KMS-11 (cell line): ENCODE measurements at regions not wholly inside any gene's neighbourhood (a gene's known extent, or its start where the extent isn't known, plus 50 kb on each side); places are given as distances from the start of the nearest gene placed in this dataset.

Experiments
- H2AFZ ChIP-seq: fragments of 200-600 bp; sonication (generic); 2 replicates; pipeline ENCODE4 v1.6.1; 2016; ENCODE audit warnings: antibody characterized with exemption, mixed run types, low read depth
- H3K27ac ChIP-seq: fragments of 200-600 bp; sonication (generic); 2 replicates; pipeline ENCODE4 v1.6.1; 2016; ENCODE audit warnings: mild to moderate bottlenecking, mixed run types
- H3K27me3 ChIP-seq: fragments of 200-600 bp; sonication (generic); 2 replicates; pipeline ENCODE4 v1.6.1; 2017; ENCODE audit warnings: mild to moderate bottlenecking, low read depth, mixed run types, moderate library complexity; ENCODE audit not compliant: insufficient read depth
- H3K36me3 ChIP-seq: fragments of 200-600 bp; sonication (generic); 2 replicates; pipeline ENCODE4 v1.6.1; 2017; ENCODE audit warnings: mild to moderate bottlenecking, mixed run types; ENCODE audit not compliant: insufficient read depth
- H3K4me1 ChIP-seq: fragments of 200-600 bp; sonication (generic); 2 replicates; pipeline ENCODE4 v1.6.1; 2016; ENCODE audit warnings: mild to moderate bottlenecking, low read depth, mixed run types; ENCODE audit not compliant: poor library complexity, severe bottlenecking
- H3K4me2 ChIP-seq: fragments of 200-600 bp; sonication (generic); 2 replicates; pipeline ENCODE4 v1.7.0; 2016; ENCODE audit warnings: mild to moderate bottlenecking, mixed run types
- H3K4me3 ChIP-seq: fragments of 200-600 bp; sonication (generic); IDR thresholded peaks from 2 replicates; pipeline ENCODE4 v1.6.1; 2017; ENCODE audit warnings: low read depth, low read length, mixed read lengths; ENCODE audit not compliant: insufficient read depth
- H3K79me2 ChIP-seq: fragments of 200-600 bp; sonication (generic); 2 replicates; pipeline ENCODE4 v1.6.1; 2016; ENCODE audit warnings: low read depth, mixed run types; ENCODE audit not compliant: insufficient read depth
- H3K9ac ChIP-seq: fragments of 200-600 bp; sonication (generic); 2 replicates; pipeline ENCODE4 v1.6.1; 2016; ENCODE audit warnings: mild to moderate bottlenecking, mixed run types
- H4K20me1 ChIP-seq: fragments of 200-600 bp; sonication (generic); 2 replicates; pipeline ENCODE4 v1.6.1; 2016; ENCODE audit warnings: mild to moderate bottlenecking, mixed run types; ENCODE audit not compliant: insufficient read depth
- TF ChIP-seq, protein P1 (sequence below): fragments of 200-600 bp; sonication (generic); conservative IDR thresholded peaks from 2 replicates; pipeline ENCODE4 v1.6.1; 2017; ENCODE audit warnings: low read depth, mild to moderate bottlenecking, antibody characterized with exemption, low read length, moderate library complexity, mixed read lengths

DNA sequence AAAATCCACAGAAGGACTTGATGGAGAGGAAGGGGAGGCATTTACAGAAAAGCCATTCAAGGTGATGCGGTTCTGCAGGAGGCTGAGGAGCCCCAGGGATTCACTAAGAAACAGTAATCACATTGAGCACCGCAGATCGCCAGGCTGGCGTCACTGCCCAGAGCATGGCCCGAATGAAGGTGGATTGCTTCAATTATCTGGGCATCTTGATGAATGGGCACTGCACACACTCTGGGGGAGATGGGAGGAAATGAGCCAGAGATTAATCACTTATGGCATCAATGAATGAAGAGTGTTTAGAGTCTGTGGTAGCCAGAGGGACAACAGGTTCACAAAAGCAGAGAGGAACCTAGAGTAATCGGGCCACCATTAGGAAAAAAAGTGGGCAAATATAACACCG lies 292.1 kb downstream of the ZEB1 start:
- Histone ChIP-seq H3K4me2 (no peak overlapping the region), H3K79me2 (no peaks in the 10 kb centered on the region)

DNA sequence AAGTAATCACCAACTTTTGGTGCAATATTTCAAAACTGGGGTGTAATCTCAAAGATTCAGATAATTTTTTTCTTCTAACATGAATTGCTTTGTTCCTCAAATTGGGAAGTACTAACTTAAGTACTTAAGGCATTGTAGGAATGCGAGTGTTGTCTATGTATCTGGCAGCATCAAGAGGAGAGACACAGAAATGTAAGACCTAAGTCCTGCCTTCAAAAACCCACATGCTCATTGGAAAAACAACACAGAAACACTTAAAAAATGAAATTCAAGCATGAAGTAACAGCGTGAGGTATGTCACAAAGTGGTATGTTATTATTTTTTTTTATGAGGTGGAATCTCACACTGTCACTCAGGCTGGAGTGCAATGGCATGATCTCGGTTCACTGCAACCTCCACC lies 288.5 kb downstream of the ZEB1 start:
- TF ChIP-seq, protein P1, sequence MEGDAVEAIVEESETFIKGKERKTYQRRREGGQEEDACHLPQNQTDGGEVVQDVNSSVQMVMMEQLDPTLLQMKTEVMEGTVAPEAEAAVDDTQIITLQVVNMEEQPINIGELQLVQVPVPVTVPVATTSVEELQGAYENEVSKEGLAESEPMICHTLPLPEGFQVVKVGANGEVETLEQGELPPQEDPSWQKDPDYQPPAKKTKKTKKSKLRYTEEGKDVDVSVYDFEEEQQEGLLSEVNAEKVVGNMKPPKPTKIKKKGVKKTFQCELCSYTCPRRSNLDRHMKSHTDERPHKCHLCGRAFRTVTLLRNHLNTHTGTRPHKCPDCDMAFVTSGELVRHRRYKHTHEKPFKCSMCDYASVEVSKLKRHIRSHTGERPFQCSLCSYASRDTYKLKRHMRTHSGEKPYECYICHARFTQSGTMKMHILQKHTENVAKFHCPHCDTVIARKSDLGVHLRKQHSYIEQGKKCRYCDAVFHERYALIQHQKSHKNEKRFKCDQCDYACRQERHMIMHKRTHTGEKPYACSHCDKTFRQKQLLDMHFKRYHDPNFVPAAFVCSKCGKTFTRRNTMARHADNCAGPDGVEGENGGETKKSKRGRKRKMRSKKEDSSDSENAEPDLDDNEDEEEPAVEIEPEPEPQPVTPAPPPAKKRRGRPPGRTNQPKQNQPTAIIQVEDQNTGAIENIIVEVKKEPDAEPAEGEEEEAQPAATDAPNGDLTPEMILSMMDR: no peak
- Histone ChIP-seq H3K4me1 (no peaks in the 10 kb centered on the region), H3K4me2 (no peak overlapping the region), H3K27ac (no peak overlapping the region), H3K79me2 (no peaks in the 10 kb centered on the region), H3K4me3 (no peak overlapping the region), H3K9ac (no peak overlapping the region), H3K27me3 (no peaks in the 10 kb centered on the region), H4K20me1 (no peaks in the 10 kb centered on the region), H3K36me3 (no peaks in the 10 kb centered on the region), H2AFZ (no peak overlapping the region)

More for the DNA sequence above, 292.1 kb downstream of the ZEB1 start:
- H3K27ac ChIP-seq: no peak overlapping the region
- TF ChIP-seq, protein P1: no peak
- H3K27me3 ChIP-seq: no peaks in the 10 kb centered on the region
- H3K4me1 ChIP-seq: no peaks in the 10 kb centered on the region
- H3K36me3 ChIP-seq: no peaks in the 10 kb centered on the region
- H3K9ac ChIP-seq: no peak overlapping the region
- no peaks in the 10 kb centered on the region for H4K20me1 ChIP-seq
- no peak overlapping the region for H3K4me3 ChIP-seq
- no peak overlapping the region for H2AFZ ChIP-seq

DNA sequence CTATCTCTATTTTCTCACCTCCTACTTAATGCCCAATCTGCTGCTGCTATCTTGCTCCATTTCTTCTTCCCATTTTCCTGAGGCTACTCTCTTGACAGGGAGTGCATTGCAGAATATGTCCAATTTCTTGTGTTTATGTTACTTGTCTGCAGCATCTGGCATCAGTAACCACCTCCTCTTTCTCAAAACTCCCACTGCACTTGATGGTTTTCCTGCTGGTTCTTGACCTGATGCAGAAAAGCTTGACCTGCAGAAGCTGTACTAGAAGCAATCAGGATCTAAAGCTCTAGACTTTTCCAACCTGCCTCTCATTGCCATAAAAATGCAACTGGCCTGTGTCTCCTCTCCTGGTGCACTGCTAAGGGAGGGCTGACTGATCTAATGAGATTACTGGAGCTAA lies 287.8 kb downstream of the ZEB1 start:
- Histone ChIP-seq H4K20me1 (no peaks in the 10 kb centered on the region), H3K79me2 (no peaks in the 10 kb centered on the region), H2AFZ (no peak overlapping the region), H3K27me3 (no peaks in the 10 kb centered on the region), H3K4me2 (no peak overlapping the region), H3K36me3 (no peaks in the 10 kb centered on the region), H3K27ac (no peak overlapping the region), H3K9ac (no peak overlapping the region), H3K4me1 (no peaks in the 10 kb centered on the region), H3K4me3 (no peak overlapping the region)
- TF ChIP-seq, protein P1: no peak

GRCh38 chr10:31605861-31606525 lies 287.0 kb downstream of the ZEB1 start:
- TF ChIP-seq, protein P1: no peak
- H3K36me3 ChIP-seq: no peaks in the 10 kb centered on the region
- H3K4me3 ChIP-seq: no peak overlapping the region
- no peak overlapping the region for H3K4me2 ChIP-seq
- H3K79me2 ChIP-seq: no peaks in the 10 kb centered on the region
- H3K4me1 ChIP-seq: no peaks in the 10 kb centered on the region
- H3K9ac ChIP-seq: no peak overlapping the region
- H3K27me3 ChIP-seq: no peaks in the 10 kb centered on the region
- no peak overlapping the region for H2AFZ ChIP-seq
- H4K20me1 ChIP-seq: no peaks in the 10 kb centered on the region
- no peak overlapping the region for H3K27ac ChIP-seq
